Upper lobe of right lung (tissue), 1 donor: ENCODE measurements at regions not wholly inside any gene's neighbourhood (a gene's known extent, or its start where the extent isn't known, plus 50 kb on each side); places are given as distances from the start of the nearest gene placed in this dataset.

Experiments
- ATAC-seq: fragments of 200-7000 bp; cut with Tn5 transposase; one replicate; pipeline ENCODE4 v1.9.1; 2020; ENCODE audit warnings: mild to moderate bottlenecking, moderate library complexity
- DNase-seq: peaks from one replicate; pipeline ENCODE4 v3.0.0-alpha.2; 2020
- H3K27ac ChIP-seq: fragments of 200-600 bp; one replicate; pipeline ENCODE4 v1.8.0; 2022
- H3K27me3 ChIP-seq: fragments of 200-600 bp; one replicate; pipeline ENCODE4 v1.8.0; 2022; ENCODE audit warnings: mild to moderate bottlenecking
- H3K36me3 ChIP-seq: fragments of 200-600 bp; one replicate; pipeline ENCODE4 v1.8.0; 2022
- H3K4me1 ChIP-seq: fragments of 200-600 bp; one replicate; pipeline ENCODE4 v1.8.0; 2022
- H3K4me3 ChIP-seq: fragments of 200-600 bp; one replicate; pipeline ENCODE4 v1.8.0; 2022; ENCODE audit warnings: mild to moderate bottlenecking
- H3K9me3 ChIP-seq: fragments of 200-600 bp; one replicate; pipeline ENCODE4 v1.8.0; 2022
- CTCF ChIP-seq: fragments of 200-600 bp; IDR thresholded peaks from one replicate; pipeline ENCODE4 v1.8.0; 2022; ENCODE audit warnings: antibody characterized with exemption
- intact Hi-C: fragments of 100-400 bp; cut with DNase I; formaldehyde crosslinking; loops from one replicate; pipeline ENCODE4 v1.11.0; 2022
- donor health status: DM: no; HTN: yes; CAD: no; lungs with severe emphysema.

- no peaks in the 10 kb centered on the region for H3K36me3 ChIP-seq
- H3K4me1 ChIP-seq = peaks cover 18% of the 10 kb centered on the region
- DNase-seq (no peak), ATAC-seq (no peak)
- no peak overlapping the region for H3K27ac ChIP-seq
- no peak for TF ChIP-seq CTCF
- intact Hi-C loops = no loop called here
- no peak overlapping the region for H3K4me3 ChIP-seq
- H3K27me3 ChIP-seq = no peaks in the 10 kb centered on the region
- no peaks in the 10 kb centered on the region for H3K9me3 ChIP-seq
These were observed 835.4 kb downstream of the MAFB start for GRCh38 chr20:39853636-39854035.

- TF ChIP-seq CTCF = no peak
- no peaks in the 10 kb centered on the region for H3K36me3 ChIP-seq
- no peak overlapping the region for H3K27ac ChIP-seq
These were observed 836.0 kb downstream of the MAFB start for GRCh38 chr20:39853050-39853449.

GRCh38 chr20:39851459-39851858, 837.6 kb downstream of the MAFB start:
- Histone ChIP-seq H3K27me3 (no peaks in the 10 kb centered on the region), H3K36me3 (no peaks in the 10 kb centered on the region), H3K27ac (no peak overlapping the region), H3K9me3 (no peaks in the 10 kb centered on the region), H3K4me3 (no peak overlapping the region), H3K4me1 (peaks cover 18% of the 10 kb centered on the region)
- ATAC-seq = no peak
- no peak for TF ChIP-seq CTCF
- no peak for DNase-seq
- intact Hi-C loops = no loop called here

More at GRCh38 chr20:39853050-39853449, 836.0 kb downstream of the MAFB start:
- no peaks in the 10 kb centered on the region for H3K9me3 ChIP-seq
- no peak for DNase-seq
- ATAC-seq = no peak
- peaks cover 18% of the 10 kb centered on the region for H3K4me1 ChIP-seq
- no peak overlapping the region for H3K4me3 ChIP-seq
- H3K27me3 ChIP-seq = no peaks in the 10 kb centered on the region
- intact Hi-C loops = no loop called here

GRCh38 chr20:39850821-39851330, 838.2 kb downstream of the MAFB start:
- intact Hi-C loops = no loop called here
- no peaks in the 10 kb centered on the region for H3K27me3 ChIP-seq
- peaks cover 18% of the 10 kb centered on the region for H3K4me1 ChIP-seq
- H3K27ac ChIP-seq = peak overlapping the region; percentile 5
- no peak for TF ChIP-seq CTCF
- ATAC-seq = no peak
- H3K36me3 ChIP-seq = no peaks in the 10 kb centered on the region
- no peak for DNase-seq
- no peaks in the 10 kb centered on the region for H3K9me3 ChIP-seq
- H3K4me3 ChIP-seq = no peak overlapping the region

- Histone ChIP-seq H3K27me3 (no peaks in the 10 kb centered on the region), H3K9me3 (no peaks in the 10 kb centered on the region), H3K36me3 (no peaks in the 10 kb centered on the region), H3K4me3 (no peak overlapping the region), H3K27ac (peak overlapping the region; percentile 5), H3K4me1 (peaks cover 18% of the 10 kb centered on the region)
- DNase-seq (no peak), ATAC-seq (no peak)
- intact Hi-C loops = no loop called here
- TF ChIP-seq CTCF = no peak
These were observed 838.8 kb downstream of the MAFB start for GRCh38 chr20:39850246-39850645.

- Histone ChIP-seq H3K4me3 (no peak overlapping the region), H3K9me3 (no peaks in the 10 kb centered on the region), H3K27ac (no peak overlapping the region), H3K4me1 (peaks cover 18% of the 10 kb centered on the region), H3K27me3 (no peaks in the 10 kb centered on the region), H3K36me3 (no peaks in the 10 kb centered on the region)
- TF ChIP-seq CTCF = no peak
- ATAC-seq (peak; percentile 80), DNase-seq (peak; percentile 72)
- intact Hi-C loops = no loop called here
These were observed 839.4 kb downstream of the MAFB start for GRCh38 chr20:39849664-39850063.
